ENCODE measurements at regions not wholly inside any gene's neighbourhood (a gene's known extent, or its start where the extent isn't known, plus 50 kb on each side); places are given as distances from the start of the nearest gene placed in this dataset.

DNA sequence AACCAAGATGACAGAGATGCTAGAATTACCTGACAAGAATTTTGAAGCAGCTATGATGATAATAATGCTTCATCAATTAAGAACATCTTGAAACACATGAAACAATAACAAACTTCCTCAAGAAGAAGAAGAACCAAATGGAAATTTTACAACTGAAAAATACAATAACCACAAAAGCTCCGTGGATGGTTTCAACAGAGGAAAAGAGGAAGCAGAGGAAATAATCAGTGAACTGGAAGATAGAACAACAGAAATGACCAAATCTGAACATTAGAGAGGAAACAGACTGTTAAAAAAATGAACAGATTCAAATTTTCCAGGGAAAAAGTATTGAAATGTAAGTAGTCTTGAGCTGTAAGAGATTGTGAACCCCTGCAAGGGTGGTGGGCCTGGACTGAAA, 62.8 kb upstream of the SLC35F4 start:
- TF ChIP-seq NANOG (IDR thresholded peaks at IDR 0.05; ENCODE audit: borderline replicate concordance) (no peak), CTCF (conservative IDR thresholded peaks at IDR 0.05; ENCODE audit: low read depth in 2 of 2) (no peak), JUNB (IDR thresholded peaks at IDR 0.05; ENCODE audit: unreplicated experiment) (no peak), EZH2 (IDR thresholded peaks at IDR 0.05; ENCODE audit: low read depth, unreplicated experiment) (no peak), ZNF331 (CRISPR knock-in tag; IDR thresholded peaks at IDR 0.05; ENCODE audit: low read depth) (no peak), POLR2AphosphoS5 (IDR thresholded peaks at IDR 0.05; ENCODE audit: low read depth) (no peak), ZNF114 (CRISPR knock-in tag; IDR thresholded peaks at IDR 0.05) (no peak), EZH2phosphoT487 (IDR thresholded peaks at IDR 0.05; ENCODE audit: unreplicated experiment) (no peak), ZNF462 (CRISPR knock-in tag; IDR thresholded peaks at IDR 0.05) (no peak), CREB1 (CRISPR knock-in tag; IDR thresholded peaks at IDR 0.05; ENCODE audit: low read depth) (no peak), STAT1 (IDR thresholded peaks at IDR 0.05; ENCODE audit: unreplicated experiment) (no peak)
- TF ChIP-seq, protein P1, sequence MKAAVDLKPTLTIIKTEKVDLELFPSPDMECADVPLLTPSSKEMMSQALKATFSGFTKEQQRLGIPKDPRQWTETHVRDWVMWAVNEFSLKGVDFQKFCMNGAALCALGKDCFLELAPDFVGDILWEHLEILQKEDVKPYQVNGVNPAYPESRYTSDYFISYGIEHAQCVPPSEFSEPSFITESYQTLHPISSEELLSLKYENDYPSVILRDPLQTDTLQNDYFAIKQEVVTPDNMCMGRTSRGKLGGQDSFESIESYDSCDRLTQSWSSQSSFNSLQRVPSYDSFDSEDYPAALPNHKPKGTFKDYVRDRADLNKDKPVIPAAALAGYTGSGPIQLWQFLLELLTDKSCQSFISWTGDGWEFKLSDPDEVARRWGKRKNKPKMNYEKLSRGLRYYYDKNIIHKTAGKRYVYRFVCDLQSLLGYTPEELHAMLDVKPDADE (IDR thresholded peaks at IDR 0.05): no peak
- TF ChIP-seq, protein P2, sequence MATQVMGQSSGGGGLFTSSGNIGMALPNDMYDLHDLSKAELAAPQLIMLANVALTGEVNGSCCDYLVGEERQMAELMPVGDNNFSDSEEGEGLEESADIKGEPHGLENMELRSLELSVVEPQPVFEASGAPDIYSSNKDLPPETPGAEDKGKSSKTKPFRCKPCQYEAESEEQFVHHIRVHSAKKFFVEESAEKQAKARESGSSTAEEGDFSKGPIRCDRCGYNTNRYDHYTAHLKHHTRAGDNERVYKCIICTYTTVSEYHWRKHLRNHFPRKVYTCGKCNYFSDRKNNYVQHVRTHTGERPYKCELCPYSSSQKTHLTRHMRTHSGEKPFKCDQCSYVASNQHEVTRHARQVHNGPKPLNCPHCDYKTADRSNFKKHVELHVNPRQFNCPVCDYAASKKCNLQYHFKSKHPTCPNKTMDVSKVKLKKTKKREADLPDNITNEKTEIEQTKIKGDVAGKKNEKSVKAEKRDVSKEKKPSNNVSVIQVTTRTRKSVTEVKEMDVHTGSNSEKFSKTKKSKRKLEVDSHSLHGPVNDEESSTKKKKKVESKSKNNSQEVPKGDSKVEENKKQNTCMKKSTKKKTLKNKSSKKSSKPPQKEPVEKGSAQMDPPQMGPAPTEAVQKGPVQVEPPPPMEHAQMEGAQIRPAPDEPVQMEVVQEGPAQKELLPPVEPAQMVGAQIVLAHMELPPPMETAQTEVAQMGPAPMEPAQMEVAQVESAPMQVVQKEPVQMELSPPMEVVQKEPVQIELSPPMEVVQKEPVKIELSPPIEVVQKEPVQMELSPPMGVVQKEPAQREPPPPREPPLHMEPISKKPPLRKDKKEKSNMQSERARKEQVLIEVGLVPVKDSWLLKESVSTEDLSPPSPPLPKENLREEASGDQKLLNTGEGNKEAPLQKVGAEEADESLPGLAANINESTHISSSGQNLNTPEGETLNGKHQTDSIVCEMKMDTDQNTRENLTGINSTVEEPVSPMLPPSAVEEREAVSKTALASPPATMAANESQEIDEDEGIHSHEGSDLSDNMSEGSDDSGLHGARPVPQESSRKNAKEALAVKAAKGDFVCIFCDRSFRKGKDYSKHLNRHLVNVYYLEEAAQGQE (IDR thresholded peaks at IDR 0.05; ENCODE audit: unreplicated experiment): no peak
- DNase-seq (ENCODE audit: low spot score) (no peak), ATAC-seq (no peak)
- H3K4me2 ChIP-seq: no peak overlapping the region
- no peaks in the 10 kb centered on the region for H3K27me3 ChIP-seq (ENCODE audit: insufficient read depth)
- no peaks in the 10 kb centered on the region for H3K36me3 ChIP-seq (ENCODE audit: insufficient read depth)
- no peak overlapping the region for H3K4me3 ChIP-seq
- H2AFZ ChIP-seq: no peak overlapping the region
- H3K9me3 Mint-ChIP-seq: peaks cover 8% of the 10 kb centered on the region; the same call in 2 of the 3 replicates
- no peaks in the 10 kb centered on the region for H3K4me1 Mint-ChIP-seq
- H3K27ac Mint-ChIP-seq: no peak overlapping the region
- H3K27me3 Mint-ChIP-seq (ENCODE audit: insufficient read depth, low read depth, poor library complexity): peaks cover 4% of the 10 kb centered on the region
- no peaks in the 10 kb centered on the region for H3K4me1 ChIP-seq (ENCODE audit: insufficient read depth)
- H3K4me3 Mint-ChIP-seq: no peak overlapping the region
- no peak overlapping the region for H3K27ac ChIP-seq (ENCODE audit: low read depth)
- no peaks in the 10 kb centered on the region for H3K79me2 ChIP-seq (replicated peaks; ENCODE audit: insufficient read depth)
- H3K9me2 ChIP-seq (ENCODE audit: insufficient read depth): peaks cover 6% of the 10 kb centered on the region; the same call in 1 of the 2 replicates
- H4K20me1 ChIP-seq (replicated peaks; ENCODE audit: insufficient read depth): no peaks in the 10 kb centered on the region
- peaks cover 4% of the 10 kb centered on the region; the same call in 2 of the 3 replicates for H3K36me3 Mint-ChIP-seq (ENCODE audit: low read depth)
- no peaks in the 10 kb centered on the region for H3F3A ChIP-seq (replicated peaks; ENCODE audit: low read depth)
